Right lobe of liver (tissue), 4 donors: ENCODE measurements at regions not wholly inside any gene's neighbourhood (a gene's known extent, or its start where the extent isn't known, plus 50 kb on each side); places are given as distances from the start of the nearest gene placed in this dataset.

ENCODE experiments used
- POLR2A ChIP-seq: fragments of 450-650 bp; IDR thresholded peaks from one replicate; pipeline ENCODE4 v1.6.1; 2017; ENCODE audit warnings: antibody characterized with exemption, mild to moderate bottlenecking
- TF ChIP-seq, protein P1 (sequence below), 4 donors: fragments of 200-600 bp in 3 of 4; fragments of 450-650 bp in 1 of 4; IDR thresholded peaks; one replicate each; pipeline versions ENCODE4 v1.5.1 to v1.8.0; 2016 to 2022; ENCODE audit warnings: antibody characterized with exemption in 4 of 4, mild to moderate bottlenecking in 2 of 4
- donor health status: DM: no; HTN: no; CAD: no.
- donor health status: DM: no; HTN: no; CAD: no.
- donor health status: DM: no; HTN: yes; CAD: no.

DNA sequence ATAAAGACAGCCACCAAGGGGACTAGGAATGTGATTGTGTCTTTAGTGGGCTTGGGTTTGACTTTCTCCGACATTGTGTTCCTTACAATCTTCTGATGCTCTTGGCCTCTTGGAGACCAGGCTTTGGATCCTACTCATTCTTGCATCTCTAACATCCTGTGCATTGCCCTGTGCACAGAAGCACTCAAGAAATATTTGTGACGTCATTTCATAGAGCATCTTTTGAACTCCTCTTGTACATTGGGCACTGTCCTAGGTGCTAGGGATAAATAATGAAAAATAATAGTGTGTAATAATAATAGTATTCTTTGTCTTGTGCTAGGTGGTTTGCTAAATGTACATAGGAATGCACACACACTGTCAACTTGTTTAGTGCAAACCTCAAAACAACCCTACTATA lies 108.8 kb upstream of the LHX5 start:
- TF ChIP-seq, protein P1, sequence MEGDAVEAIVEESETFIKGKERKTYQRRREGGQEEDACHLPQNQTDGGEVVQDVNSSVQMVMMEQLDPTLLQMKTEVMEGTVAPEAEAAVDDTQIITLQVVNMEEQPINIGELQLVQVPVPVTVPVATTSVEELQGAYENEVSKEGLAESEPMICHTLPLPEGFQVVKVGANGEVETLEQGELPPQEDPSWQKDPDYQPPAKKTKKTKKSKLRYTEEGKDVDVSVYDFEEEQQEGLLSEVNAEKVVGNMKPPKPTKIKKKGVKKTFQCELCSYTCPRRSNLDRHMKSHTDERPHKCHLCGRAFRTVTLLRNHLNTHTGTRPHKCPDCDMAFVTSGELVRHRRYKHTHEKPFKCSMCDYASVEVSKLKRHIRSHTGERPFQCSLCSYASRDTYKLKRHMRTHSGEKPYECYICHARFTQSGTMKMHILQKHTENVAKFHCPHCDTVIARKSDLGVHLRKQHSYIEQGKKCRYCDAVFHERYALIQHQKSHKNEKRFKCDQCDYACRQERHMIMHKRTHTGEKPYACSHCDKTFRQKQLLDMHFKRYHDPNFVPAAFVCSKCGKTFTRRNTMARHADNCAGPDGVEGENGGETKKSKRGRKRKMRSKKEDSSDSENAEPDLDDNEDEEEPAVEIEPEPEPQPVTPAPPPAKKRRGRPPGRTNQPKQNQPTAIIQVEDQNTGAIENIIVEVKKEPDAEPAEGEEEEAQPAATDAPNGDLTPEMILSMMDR (IDR thresholded peaks at IDR 0.05) = no peak
- TF ChIP-seq POLR2A = no peak
